H1 (cell line): ENCODE measurements at regions not wholly inside any gene's neighbourhood (a gene's known extent, or its start where the extent isn't known, plus 50 kb on each side); places are given as distances from the start of the nearest gene placed in this dataset.

ENCODE experiments used
- CTCF ChIA-PET: fragments of 300-600 bp; sonication (Branson Sonifier 250); formaldehyde crosslinking; loops from one replicate; lab custom pipeline; 2021; ENCODE audit not compliant: partially characterized antibody; lab: Charles Lee
- POLR2A ChIA-PET: fragments of 300-600 bp; sonication (Branson Sonifier 250); formaldehyde crosslinking; loops from one replicate; lab custom pipeline; 2021; ENCODE audit warnings: inconsistent platforms; ENCODE audit not compliant: partially characterized antibody; lab: Charles Lee
- DNase-seq, 2 experiments: peaks; one replicate each; pipeline versions ENCODE4 v3.0.0 to v3.0.0-alpha.2; 2010 to 2022; ENCODE audit warnings: low spot score in 2 of 2, low read depth in 1 of 2, mixed read lengths in 1 of 2
- FAIRE-seq: peaks from 2 replicates; lab custom pipeline; 2011; peaks lifted over from hg19 to GRCh38; lab: Jason Lieb, UNC
- H2AFZ ChIP-seq: 2 replicates; pipeline ENCODE4 v1.8.1; 2012; ENCODE audit warnings: low read length, inconsistent platforms
- H2AK5ac ChIP-seq: 2 replicates; pipeline ENCODE4 v1.6.1; 2013; ENCODE audit warnings: low read depth, low read length
- H2BK120ac ChIP-seq: replicated peaks from 2 replicates; pipeline ENCODE3; 2013; ENCODE audit warnings: low read depth, low read length, inconsistent platforms
- H2BK12ac ChIP-seq: 2 replicates; pipeline ENCODE4 v1.6.1; 2013; ENCODE audit warnings: low read depth, low read length
- H2BK15ac ChIP-seq: 2 replicates; pipeline ENCODE4 v1.6.1; 2013; ENCODE audit warnings: low read length
- H2BK20ac ChIP-seq: 2 replicates; pipeline ENCODE4 v1.6.1; 2013; ENCODE audit warnings: low read length
- H2BK5ac ChIP-seq: 2 replicates; pipeline ENCODE4 v1.6.1; 2013; ENCODE audit warnings: low read depth, low read length
- H3K14ac ChIP-seq: 2 replicates; pipeline ENCODE4 v1.6.1; 2013; ENCODE audit warnings: inconsistent platforms; ENCODE audit not compliant: insufficient read length
- H3K18ac ChIP-seq: 2 replicates; pipeline ENCODE4 v1.6.1; 2013; ENCODE audit warnings: low read length; ENCODE audit errors: extremely low read depth
- H3K23ac ChIP-seq: 2 replicates; pipeline ENCODE4 v1.6.1; 2013; ENCODE audit warnings: inconsistent platforms; ENCODE audit not compliant: insufficient read length
- H3K23me2 ChIP-seq: 2 replicates; pipeline ENCODE4 v1.6.1; 2013; ENCODE audit warnings: low read depth, low read length
- H3K27ac ChIP-seq: 2 replicates; pipeline ENCODE4 v1.6.1; 2011; ENCODE audit warnings: low read depth, low read length, inconsistent platforms
- H3K27me3 ChIP-seq, 4 experiments: replicated peaks in 1 of 4; 1 replicate in 1 of 4; 2 replicates in 3 of 4; pipeline versions ENCODE4 v1.6.1 to v1.8.1; 2011 to 2013; ENCODE audit warnings: low read length in 3 of 4, mild to moderate bottlenecking in 3 of 4, inconsistent platforms in 2 of 4, mixed read lengths in 2 of 4, moderate library complexity in 1 of 4; ENCODE audit not compliant: control insufficient read depth in 3 of 4, insufficient read depth in 3 of 4; ENCODE audit errors: extremely low read depth in 1 of 4
- H3K36me3 ChIP-seq, 4 experiments: 2 replicates each; pipeline versions ENCODE4 v1.6.1 to v1.8.1; 2011 to 2013; ENCODE audit warnings: mild to moderate bottlenecking in 4 of 4, low read length in 3 of 4, moderate library complexity in 2 of 4, control low read depth in 1 of 4, inconsistent platforms in 1 of 4; ENCODE audit not compliant: insufficient read depth in 4 of 4, control insufficient read depth in 2 of 4
- H3K4ac ChIP-seq: replicated peaks from 2 replicates; pipeline ENCODE3; 2013; ENCODE audit warnings: low read length, low read depth, mixed read lengths, inconsistent platforms; ENCODE audit not compliant: insufficient read length
- H3K4me1 ChIP-seq, 4 experiments: replicated peaks in 1 of 4; 1 replicate in 1 of 4; 2 replicates in 3 of 4; pipeline versions ENCODE4 v1.6.1 to v1.8.1; 2011 to 2013; ENCODE audit warnings: low read length in 3 of 4, inconsistent platforms in 2 of 4, mixed read lengths in 1 of 4; ENCODE audit not compliant: insufficient read depth in 4 of 4, control insufficient read depth in 3 of 4
- H3K4me2 ChIP-seq, 2 experiments: 2 replicates each; pipeline versions ENCODE4 v1.6.1 to v1.8.1; 2011 to 2013; ENCODE audit warnings: low read depth in 2 of 2, low read length in 2 of 2, control low read depth in 1 of 2, inconsistent platforms in 1 of 2, mild to moderate bottlenecking in 1 of 2; ENCODE audit not compliant: insufficient read depth in 1 of 2
- H3K4me3 ChIP-seq, 4 experiments: fragments of 200-600, 300-600 bp in 1 of 4; sonication (generic), shearing (Covaris generic), sonication (Bioruptor Twin) in 1 of 4; 2 replicates each; pipeline versions ENCODE4 v1.5.1 to v1.8.1; 2011 to 2016; ENCODE audit warnings: low read length in 4 of 4, low read depth in 3 of 4, control low read depth in 2 of 4, inconsistent platforms in 2 of 4, mild to moderate bottlenecking in 2 of 4, mixed read lengths in 1 of 4, moderate library complexity in 1 of 4; ENCODE audit not compliant: insufficient read depth in 2 of 4; ENCODE audit errors: extremely low read depth in 1 of 4
- H3K56ac ChIP-seq: replicated peaks from 2 replicates; pipeline ENCODE3; 2013; ENCODE audit warnings: low read depth, mild to moderate bottlenecking, mixed read lengths, low read length, inconsistent platforms; ENCODE audit not compliant: insufficient read length
- H3K79me1 ChIP-seq: 2 replicates; pipeline ENCODE4 v1.6.1; 2013; ENCODE audit warnings: low read depth, low read length, control low read depth
- H3K79me2 ChIP-seq, 2 experiments: 2 replicates each; pipeline versions ENCODE4 v1.6.1 to v1.8.1; 2012 to 2013; ENCODE audit warnings: low read length in 2 of 2, mild to moderate bottlenecking in 2 of 2, inconsistent platforms in 1 of 2; ENCODE audit not compliant: insufficient read depth in 2 of 2, control insufficient read depth in 1 of 2
- H3K9ac ChIP-seq, 4 experiments: replicated peaks in 1 of 4; 1 replicate in 1 of 4; 2 replicates in 3 of 4; pipeline versions ENCODE4 v1.6.1 to v1.8.1; 2011 to 2013; ENCODE audit warnings: low read depth in 3 of 4, low read length in 3 of 4, control low read depth in 2 of 4, mild to moderate bottlenecking in 2 of 4, moderate library complexity in 2 of 4, inconsistent platforms in 1 of 4; ENCODE audit errors: extremely low read depth in 1 of 4
- H3K9me3 ChIP-seq, 2 experiments: 2 replicates each; pipeline versions ENCODE4 v1.6.1 to v1.8.1; 2012 to 2013; ENCODE audit warnings: mild to moderate bottlenecking in 2 of 2, moderate library complexity in 2 of 2, control low read depth in 1 of 2, inconsistent platforms in 1 of 2, low read depth in 1 of 2, low read length in 1 of 2, mixed read lengths in 1 of 2; ENCODE audit not compliant: insufficient read depth in 2 of 2
- H4K20me1 ChIP-seq, 2 experiments: replicated peaks in 1 of 2; 2 replicates each; pipeline versions ENCODE3 to v1.8.1; 2011 to 2013; ENCODE audit warnings: inconsistent platforms in 2 of 2, low read length in 2 of 2, mild to moderate bottlenecking in 1 of 2; ENCODE audit not compliant: insufficient read depth in 2 of 2, control insufficient read depth in 1 of 2
- H4K5ac ChIP-seq: 2 replicates; pipeline ENCODE4 v1.6.1; 2013; ENCODE audit warnings: low read length, low read depth, mixed read lengths, inconsistent platforms; ENCODE audit not compliant: insufficient read length
- H4K8ac ChIP-seq: 2 replicates; pipeline ENCODE4 v1.8.0; 2013; ENCODE audit warnings: mild to moderate bottlenecking, moderate library complexity, low read length, inconsistent platforms; ENCODE audit not compliant: insufficient read depth; ENCODE audit errors: extremely low read depth
- H4K91ac ChIP-seq: replicated peaks from 2 replicates; pipeline ENCODE3; 2013; ENCODE audit warnings: low read length, mixed read lengths, inconsistent platforms; ENCODE audit not compliant: insufficient read length
- BACH1 ChIP-seq: IDR thresholded peaks from 2 replicates; pipeline ENCODE4 v1.6.1; 2012; ENCODE audit warnings: low read length, improper control_type of control experiment
- BRCA1 ChIP-seq: IDR thresholded peaks from 2 replicates; pipeline ENCODE4 v1.6.1; 2012; ENCODE audit warnings: low read depth, low read length, improper control_type of control experiment
- CEBPB ChIP-seq: IDR thresholded peaks from 2 replicates; pipeline ENCODE4 v1.6.1; 2012; ENCODE audit warnings: low read depth, low read length
- CREB1 ChIP-seq: IDR thresholded peaks from 2 replicates; pipeline ENCODE4 v1.6.1; 2012; ENCODE audit warnings: inconsistent platforms
- EGR1 ChIP-seq: IDR thresholded peaks from 2 replicates; pipeline ENCODE4 v1.6.1; 2011; ENCODE audit warnings: low read depth, low read length, borderline replicate concordance
- EZH2 ChIP-seq: fragments of 200-600 bp; sonication (generic); IDR thresholded peaks from 2 replicates; pipeline ENCODE4 v1.7.1; 2012; ENCODE audit warnings: low read depth, mild to moderate bottlenecking, moderate library complexity, low read length, inconsistent platforms; ENCODE audit not compliant: severe bottlenecking
- GABPA ChIP-seq: IDR thresholded peaks from 2 replicates; pipeline ENCODE4 v1.6.1; 2011; ENCODE audit warnings: mild to moderate bottlenecking, low read length, moderate library complexity, borderline replicate concordance; ENCODE audit not compliant: insufficient read depth
- GTF2F1 ChIP-seq: IDR thresholded peaks from 2 replicates; pipeline ENCODE4 v1.6.1; 2012; ENCODE audit warnings: low read depth, low read length, improper control_type of control experiment, borderline replicate concordance
- KDM1A ChIP-seq: fragments of 200-600, 300-600 bp; sonication (generic); IDR thresholded peaks from 2 replicates; pipeline ENCODE4 v1.7.1; 2016; ENCODE audit warnings: mild to moderate bottlenecking, low read length, borderline replicate concordance
- MAFK ChIP-seq: IDR thresholded peaks from 2 replicates; pipeline ENCODE4 v1.6.1; 2012; ENCODE audit warnings: low read depth, mild to moderate bottlenecking, improper control_type of control experiment, low read length
- POLR2A ChIP-seq, 2 experiments: IDR thresholded peaks; 1 replicate in 1 of 2; 2 replicates in 1 of 2; pipeline ENCODE4 v1.6.1; 2011; ENCODE audit warnings: low read depth in 2 of 2, low read length in 2 of 2, mild to moderate bottlenecking in 2 of 2; ENCODE audit errors: control extremely low read depth in 1 of 2
- POU5F1 ChIP-seq: IDR thresholded peaks from 2 replicates; pipeline ENCODE4 v1.6.1; 2011; ENCODE audit warnings: low read depth, mild to moderate bottlenecking, low read length, moderate library complexity
- RFX5 ChIP-seq: IDR thresholded peaks from 2 replicates; pipeline ENCODE4 v1.6.1; 2011; ENCODE audit warnings: low read depth, low read length, improper control_type of control experiment, borderline replicate concordance
- SAP30 ChIP-seq: fragments of 300-600 bp; sonication (generic); IDR thresholded peaks from 2 replicates; pipeline ENCODE4 v1.7.1; 2012; ENCODE audit warnings: low read length, moderate library complexity, mild to moderate bottlenecking, inconsistent platforms; ENCODE audit not compliant: insufficient read depth, insufficient replicate concordance
- SP1 ChIP-seq: IDR thresholded peaks from 2 replicates; pipeline ENCODE4 v1.6.1; 2011; ENCODE audit warnings: low read depth, low read length
- SRF ChIP-seq: IDR thresholded peaks from 2 replicates; pipeline ENCODE4 v1.6.1; 2011; ENCODE audit warnings: mild to moderate bottlenecking, low read depth, low read length, moderate library complexity
- TCF12 ChIP-seq: IDR thresholded peaks from 2 replicates; pipeline ENCODE4 v1.6.1; 2011; ENCODE audit warnings: low read depth, mild to moderate bottlenecking, low read length
- YY1 ChIP-seq: IDR thresholded peaks from 2 replicates; pipeline ENCODE4 v1.6.1; 2011; ENCODE audit warnings: low read depth, mild to moderate bottlenecking, low read length
- WGBS, 2 experiments: shearing (Covaris generic) in 1 of 2; methylation state at CpG; one replicate each; pipeline versions ENCODE4 v1.1.6 to v1.1.7; 2013 to 2015; ENCODE audit warnings: low lambda C conversion rate in 2 of 2, mixed read lengths in 2 of 2, inconsistent platforms in 1 of 2, low coverage in 1 of 2, missing lambda C conversion rate in 1 of 2; ENCODE audit not compliant: insufficient replicate concordance in 2 of 2, insufficient coverage in 1 of 2, insufficient read length in 1 of 2; ENCODE audit errors: extremely low coverage in 1 of 2, missing lambda C conversion rate in 1 of 2; 5-methylcytosine and 5-hydroxymethylcytosine counted together

- FAIRE-seq (no peak), DNase-seq (no peak)
- no peak overlapping the region for H3K23ac ChIP-seq
- 94% methylated on average over 3 of the region's 3 CpGs; no CpG with 5 or more reads in 1 of the 2 experiments for WGBS, 2 experiments
- H2AFZ ChIP-seq = no peak overlapping the region
- POLR2A ChIA-PET = no interaction called here
- H3K79me1 ChIP-seq = no peaks in the 10 kb centered on the region
- H3K36me3 ChIP-seq = no peaks in the 10 kb centered on the region
- no peak overlapping the region for H2BK12ac ChIP-seq
- H3K23me2 ChIP-seq = no peaks in the 10 kb centered on the region
- no peak overlapping the region for H3K4ac ChIP-seq
- H3K27ac ChIP-seq = no peak overlapping the region
- no peaks in the 10 kb centered on the region for H3K4me1 ChIP-seq
- H3K56ac ChIP-seq = no peak overlapping the region
- no peak overlapping the region for H3K18ac ChIP-seq
- H4K5ac ChIP-seq = no peak overlapping the region
- no peaks in the 10 kb centered on the region for H3K27me3 ChIP-seq
- no peak overlapping the region for H2BK5ac ChIP-seq
- no peak overlapping the region for H4K8ac ChIP-seq
- H3K79me2 ChIP-seq = no peaks in the 10 kb centered on the region
- no peak overlapping the region for H3K4me3 ChIP-seq
- no peak overlapping the region for H4K91ac ChIP-seq
- CTCF ChIA-PET = interaction anchor here (0.6 kb wide), 1 partner anchor 24 kb away, joined by 3 read pairs; no protein-coding TSS in a partner anchor
- H2BK15ac ChIP-seq = no peak overlapping the region
- H2BK120ac ChIP-seq = no peak overlapping the region
- no peak overlapping the region for H3K9ac ChIP-seq
- H3K9me3 ChIP-seq = no peaks in the 10 kb centered on the region
- no peak overlapping the region for H3K14ac ChIP-seq
- H4K20me1 ChIP-seq = no peaks in the 10 kb centered on the region
- H2BK20ac ChIP-seq = no peak overlapping the region
- H3K4me2 ChIP-seq = no peak overlapping the region
- H2AK5ac ChIP-seq = no peak overlapping the region
- no peak for TF ChIP-seq EZH2
- no peak for TF ChIP-seq POLR2A (IDR thresholded peaks at IDR 0.05; ENCODE audit: control extremely low read depth in 1 of 2, low read depth in 2 of 2, low read length in 2 of 2)
- no peak for TF ChIP-seq GTF2F1
- no peak for TF ChIP-seq CREB1
- no peak for TF ChIP-seq RFX5
- TF ChIP-seq YY1 = no peak
- no peak for TF ChIP-seq BRCA1
- no peak for TF ChIP-seq GABPA
- no peak for TF ChIP-seq EGR1
- no peak for TF ChIP-seq SP1
- TF ChIP-seq POU5F1 = no peak
- no peak for TF ChIP-seq MAFK
- TF ChIP-seq SRF = no peak
- TF ChIP-seq SAP30 = no peak
- no peak for TF ChIP-seq KDM1A
- TF ChIP-seq TCF12 = no peak
- TF ChIP-seq BACH1 = no peak
- TF ChIP-seq CEBPB = no peak
Observed at GRCh38 chr2:198468136-198468535, 663.7 kb downstream of the PLCL1 start.
